Breast epithelium (tissue), 3 donors: ENCODE measurements at regions not wholly inside any gene's neighbourhood (a gene's known extent, or its start where the extent isn't known, plus 50 kb on each side); places are given as distances from the start of the nearest gene placed in this dataset.

Source experiments
- CTCF ChIP-seq, 3 donors: fragments of 450-650 bp; IDR thresholded peaks; one replicate each; pipeline ENCODE4 v1.5.1; 2016 to 2017; ENCODE audit warnings: antibody characterized with exemption in 3 of 3, mild to moderate bottlenecking in 3 of 3, moderate library complexity in 3 of 3
- POLR2A ChIP-seq: fragments of 450-650 bp; IDR thresholded peaks from one replicate; pipeline ENCODE4 v1.6.1; 2016; ENCODE audit warnings: antibody characterized with exemption, mild to moderate bottlenecking, moderate library complexity
- POLR2AphosphoS5 ChIP-seq, 3 donors: sonication (generic); formaldehyde crosslinking; IDR thresholded peaks; one replicate each; pipeline ENCODE4 v1.6.1; 2017; ENCODE audit warnings: antibody characterized with exemption in 3 of 3

- TF ChIP-seq CTCF (IDR thresholded peaks at IDR 0.05) (no peak), POLR2A (no peak), POLR2AphosphoS5 (IDR thresholded peaks at IDR 0.05) (no peak)
Observed at GRCh38 chr5:14962604-14963003, 91.0 kb upstream of the ANKH start.
